HEK293 (cell line): ENCODE measurements at regions not wholly inside any gene's neighbourhood (a gene's known extent, or its start where the extent isn't known, plus 50 kb on each side); places are given as distances from the start of the nearest gene placed in this dataset.
"Not testable (repeated sequence)": the region's sequence is repeated elsewhere in the genome, so short reads cannot be mapped to it uniquely, and the experiment has no call there.

Source experiments
- CTCF ChIA-PET: fragments of 350-600 bp; formaldehyde crosslinking; extraction: SDS; loops from one replicate; lab custom pipeline; 2021; ENCODE audit warnings: antibody characterized with exemption; lab: Yijun Ruan, JAX
- POLR2A ChIA-PET: fragments of 300-600 bp; formaldehyde crosslinking; extraction: SDS; loops from one replicate; lab custom pipeline; 2020; ENCODE audit warnings: antibody characterized with exemption, inconsistent platforms; lab: Yijun Ruan, JAX
- H3K27ac ChIP-seq: fragments of 200-500 bp; sonication (Bioruptor generic); 2 replicates; pipeline ENCODE4 v1.5.1; 2014; ENCODE audit warnings: low read depth, low read length, control low read depth, inconsistent platforms; ENCODE audit errors: extremely low read depth
- H3K36me3 ChIP-seq, 2 experiments: fragments of 200-500 bp in 1 of 2; sonication (Bioruptor generic) in 1 of 2; 1 replicate in 1 of 2; 2 replicates in 1 of 2; pipeline ENCODE4 v1.5.1; 2014 to 2017; ENCODE audit warnings: inconsistent platforms in 2 of 2, low read length in 2 of 2; ENCODE audit not compliant: control insufficient read depth in 2 of 2, insufficient read depth in 1 of 2
- H3K4me1 ChIP-seq: fragments of 200-500 bp; sonication (Bioruptor generic); 2 replicates; pipeline ENCODE4 v1.5.1; 2014; ENCODE audit warnings: mild to moderate bottlenecking, low read length, inconsistent platforms; ENCODE audit not compliant: control insufficient read depth, insufficient read depth
- H3K4me3 ChIP-seq: 2 replicates; pipeline ENCODE4 v1.5.1; 2011; ENCODE audit warnings: low read depth, mild to moderate bottlenecking, control low read depth, low read length, moderate library complexity
- H3K9me3 ChIP-seq: fragments of 200-500 bp; sonication (Bioruptor generic); 2 replicates; pipeline ENCODE4 v1.5.1; 2014; ENCODE audit warnings: low read depth, low read length, inconsistent platforms; ENCODE audit not compliant: control insufficient read depth, insufficient read depth
- ATF2 ChIP-seq: fragments of 450-650 bp; formaldehyde crosslinking; IDR thresholded peaks from 2 replicates; pipeline ENCODE4 v1.5.1; 2016; ENCODE audit warnings: missing biosample characterization, missing genetic modification characterization, low read depth
- BCL11B ChIP-seq: fragments of 450-650 bp; formaldehyde crosslinking; IDR thresholded peaks from 2 replicates; pipeline ENCODE4 v1.5.1; 2016; ENCODE audit warnings: low read depth, missing biosample characterization, missing genetic modification characterization
- HOXC10 ChIP-seq: sonication (generic); formaldehyde crosslinking; IDR thresholded peaks from 2 replicates; pipeline ENCODE4 v1.8.1; 2023; ENCODE audit warnings: mild to moderate bottlenecking, missing genetic modification reagents
- KLF1 ChIP-seq: fragments of 450-650 bp; formaldehyde crosslinking; IDR thresholded peaks from 2 replicates; pipeline ENCODE4 v1.5.1; 2016; ENCODE audit warnings: missing biosample characterization, missing genetic modification characterization
- KLF16 ChIP-seq: fragments of 450-650 bp; formaldehyde crosslinking; IDR thresholded peaks from 2 replicates; pipeline ENCODE4 v1.5.1; 2017; ENCODE audit warnings: missing biosample characterization, missing genetic modification characterization
- PRDM10 ChIP-seq: fragments of 450-650 bp; formaldehyde crosslinking; IDR thresholded peaks from 2 replicates; pipeline ENCODE4 v1.5.1; 2016; ENCODE audit warnings: missing biosample characterization, missing genetic modification characterization
- ZBTB20 ChIP-seq: fragments of 450-650 bp; formaldehyde crosslinking; IDR thresholded peaks from 2 replicates; pipeline ENCODE4 v1.5.1; 2016; ENCODE audit warnings: missing biosample characterization, missing genetic modification characterization
- ZBTB26 ChIP-seq: fragments of 450-650 bp; formaldehyde crosslinking; optimal IDR thresholded peaks from 2 replicates; pipeline ENCODE3; 2016; ENCODE audit warnings: missing biosample characterization, mild to moderate bottlenecking, missing genetic modification characterization
- ZNF112 ChIP-seq: fragments of 450-650 bp; formaldehyde crosslinking; IDR thresholded peaks from 2 replicates; pipeline ENCODE4 v1.5.0; 2017; ENCODE audit warnings: missing biosample characterization, missing genetic modification characterization
- ZNF169 ChIP-seq: fragments of 450-650 bp; formaldehyde crosslinking; IDR thresholded peaks from 2 replicates; pipeline ENCODE4 v1.5.1; 2016; ENCODE audit warnings: missing biosample characterization, missing genetic modification characterization
- ZNF23 ChIP-seq: fragments of 450-650 bp; formaldehyde crosslinking; IDR thresholded peaks from 2 replicates; pipeline ENCODE4 v1.5.1; 2016; ENCODE audit warnings: missing biosample characterization, missing genetic modification characterization, borderline replicate concordance
- ZNF248 ChIP-seq: fragments of 450-650 bp; formaldehyde crosslinking; IDR thresholded peaks from 2 replicates; pipeline ENCODE4 v1.5.1; 2017; ENCODE audit warnings: missing biosample characterization, missing genetic modification characterization
- ZNF366 ChIP-seq: fragments of 450-650 bp; formaldehyde crosslinking; conservative IDR thresholded peaks from 2 replicates; pipeline ENCODE4 v1.5.1; 2016; ENCODE audit warnings: missing biosample characterization, missing genetic modification characterization
- ZNF404 ChIP-seq: fragments of 450-650 bp; formaldehyde crosslinking; IDR thresholded peaks from 2 replicates; pipeline ENCODE4 v1.5.1; 2017; ENCODE audit warnings: missing biosample characterization, missing genetic modification characterization
- ZNF416 ChIP-seq: fragments of 450-650 bp; formaldehyde crosslinking; IDR thresholded peaks from 2 replicates; pipeline ENCODE4 v1.5.1; 2016; ENCODE audit warnings: missing biosample characterization, missing genetic modification characterization
- ZNF530 ChIP-seq: fragments of 450-650 bp; formaldehyde crosslinking; IDR thresholded peaks from 2 replicates; pipeline ENCODE4 v1.5.1; 2016; ENCODE audit warnings: low read depth, missing biosample characterization, missing genetic modification characterization
- ZNF560 ChIP-seq: fragments of 450-650 bp; formaldehyde crosslinking; IDR thresholded peaks from 2 replicates; pipeline ENCODE4 v1.5.1; 2017; ENCODE audit warnings: missing biosample characterization, missing genetic modification characterization, borderline replicate concordance
- ZNF645 ChIP-seq: fragments of 450-650 bp; formaldehyde crosslinking; IDR thresholded peaks from 2 replicates; pipeline ENCODE4; 2016; ENCODE audit warnings: missing biosample characterization, missing genetic modification characterization
- ZNF830 ChIP-seq: fragments of 450-650 bp; IDR thresholded peaks from 2 replicates; pipeline ENCODE4 v1.5.0; 2018; ENCODE audit warnings: missing biosample characterization, missing genetic modification characterization, low read depth, mild to moderate bottlenecking, moderate library complexity
- ZSCAN16 ChIP-seq: fragments of 450-650 bp; formaldehyde crosslinking; IDR thresholded peaks from 2 replicates; pipeline ENCODE4 v1.5.1; 2016; ENCODE audit warnings: missing biosample characterization, missing genetic modification characterization
- ZSCAN23 ChIP-seq: fragments of 450-650 bp; formaldehyde crosslinking; IDR thresholded peaks from 2 replicates; pipeline ENCODE4 v1.5.1; 2016; ENCODE audit warnings: missing biosample characterization, missing genetic modification characterization

- no peak for TF ChIP-seq ZBTB26 (tag by site-specific recombination)
- TF ChIP-seq ZNF645: no peak
- TF ChIP-seq ZNF530 (tag by site-specific recombination): no peak
- TF ChIP-seq HOXC10: no peak
- no peak for TF ChIP-seq ZNF404 (tag by site-specific recombination)
- no peak for TF ChIP-seq ZSCAN23 (tag by site-specific recombination)
- no peak for TF ChIP-seq ZNF23
- TF ChIP-seq ZNF112: no peak
Measured at GRCh38 chr3:99313485-99313884, 324.9 kb upstream of the COL8A1 start (continued).

- H3K9me3 ChIP-seq: no peaks in the 10 kb centered on the region
- no peaks in the 10 kb centered on the region for H3K36me3 ChIP-seq
- no peak overlapping the region for H3K27ac ChIP-seq
- no peak overlapping the region for H3K4me3 ChIP-seq
- CTCF ChIA-PET: no interaction called here
- no peak for TF ChIP-seq ZSCAN16 (tag by site-specific recombination)
- TF ChIP-seq, all 188 proteins: peak for 0
- POLR2A ChIA-PET: no interaction called here
- no peaks in the 10 kb centered on the region for H3K4me1 ChIP-seq
Measured at GRCh38 chr3:99298661-99299060, 339.7 kb upstream of the COL8A1 start.

GRCh38 chr3:99295836-99296235 is 342.6 kb upstream of the COL8A1 start:
- no peaks in the 10 kb centered on the region for H3K36me3 ChIP-seq
- ChIA-PET CTCF (no interaction called here), POLR2A (no interaction called here)
- H3K27ac ChIP-seq: no peak overlapping the region
- no peaks in the 10 kb centered on the region for H3K4me1 ChIP-seq
- no peaks in the 10 kb centered on the region for H3K9me3 ChIP-seq
- TF ChIP-seq ZNF560 (tag by site-specific recombination) (no peak), PRDM10 (tag by site-specific recombination) (no peak), KLF16 (tag by site-specific recombination) (no peak), ZNF248 (tag by site-specific recombination) (no peak), ZBTB20 (tag by site-specific recombination) (no peak), BCL11B (tag by site-specific recombination) (no peak), ZNF169 (no peak), ZBTB26 (tag by site-specific recombination) (no peak), ZNF416 (no peak), ATF2 (no peak), ZNF830 (tag by site-specific recombination) (no peak), ZNF366 (tag by site-specific recombination) (no peak), KLF1 (tag by site-specific recombination) (no peak)
- H3K4me3 ChIP-seq: no peak overlapping the region

GRCh38 chr3:99294092-99294491 is 344.3 kb upstream of the COL8A1 start:
- CTCF ChIA-PET: interaction anchor here (0.6 to 0.8 kb wide), 2 partner anchors 437 to 459 kb away, joined by 3 to 4 read pairs; no protein-coding TSS in a partner anchor
- H3K36me3 ChIP-seq, H3K4me1 ChIP-seq, H3K9me3 ChIP-seq, H3K27ac ChIP-seq, H3K4me3 ChIP-seq, POLR2A ChIA-PET: not testable (repeated sequence)
